ENCODE measurements at regions not wholly inside any gene's neighbourhood (a gene's known extent, or its start where the extent isn't known, plus 50 kb on each side); places are given as distances from the start of the nearest gene placed in this dataset.

- Histone ChIP-seq H3K4me2 (ENCODE audit: insufficient read depth, insufficient read length, low read length) (no peak overlapping the region), H2AFZ (ENCODE audit: low read length) (no peak overlapping the region), H3K23ac (ENCODE audit: insufficient read length, low read depth, low read length) (no peak overlapping the region), H3K56ac (ENCODE audit: insufficient read length, low read depth, low read length) (no peak overlapping the region), H3K14ac (ENCODE audit: insufficient read depth, low read length) (no peak overlapping the region), H2BK120ac (ENCODE audit: low read depth, low read length, poor library complexity, severe bottlenecking) (no peak overlapping the region), H3K9ac (ENCODE audit: extremely low read depth, insufficient read length, low read length) (no peak overlapping the region), H2BK12ac (ENCODE audit: insufficient read length, low read depth, low read length) (no peak overlapping the region), H3K9me3 (ENCODE audit: control insufficient read depth, low read depth, low read length) (no peaks in the 10 kb centered on the region), H3K27me3 (ENCODE audit: insufficient read depth, low read length) (no peaks in the 10 kb centered on the region), H2BK20ac (ENCODE audit: low read depth, low read length, poor library complexity, severe bottlenecking) (no peak overlapping the region), H2BK5ac (ENCODE audit: insufficient read length, low read length) (no peak overlapping the region), H3K4me1 (ENCODE audit: insufficient read depth, low read length) (no peaks in the 10 kb centered on the region), H4K8ac (replicated peaks; ENCODE audit: insufficient read length, low read depth, low read length) (no peak overlapping the region), H4K91ac (ENCODE audit: insufficient read length, low read depth, low read length) (no peak overlapping the region), H2BK15ac (ENCODE audit: low read depth, low read length) (no peak overlapping the region), H3K23me2 (ENCODE audit: insufficient read length, low read depth, low read length, poor library complexity, severe bottlenecking) (no peaks in the 10 kb centered on the region), H3K79me2 (ENCODE audit: insufficient read depth, low read length) (no peaks in the 10 kb centered on the region), H2AK5ac (ENCODE audit: insufficient read length, low read length) (no peak overlapping the region), H4K5ac (ENCODE audit: insufficient read length, low read depth, low read length) (no peak overlapping the region), H3K18ac (ENCODE audit: insufficient read length, low read depth, low read length) (no peak overlapping the region), H3K79me1 (ENCODE audit: insufficient read depth, low read depth, low read length, poor library complexity, severe bottlenecking) (no peaks in the 10 kb centered on the region), H3K27ac (ENCODE audit: insufficient read length, low read depth, low read length) (no peak overlapping the region), H3T11ph (ENCODE audit: low read length) (no peak overlapping the region), H3K4ac (ENCODE audit: low read depth, low read length) (no peak overlapping the region), H4K20me1 (ENCODE audit: control insufficient read depth, insufficient read depth, insufficient read length) (no peaks in the 10 kb centered on the region)
- Mint-ChIP-seq H3K36me3 (ENCODE audit: insufficient read depth in 1 of 3, low read depth in 3 of 3) (no peaks in the 10 kb centered on the region), H3K9me3 (peaks cover 0 to 4% of the 10 kb centered on the region in 2 experiments; a peak in 2 of 5 replicates), H3K4me1 (no peaks in the 10 kb centered on the region), H3K4me3 (no peak overlapping the region), H3K27me3 (ENCODE audit: low read depth) (peaks cover 9% of the 10 kb centered on the region), H3K27ac (no peak overlapping the region)
- no peak for DNase-seq
- TF ChIP-seq, protein P1, sequence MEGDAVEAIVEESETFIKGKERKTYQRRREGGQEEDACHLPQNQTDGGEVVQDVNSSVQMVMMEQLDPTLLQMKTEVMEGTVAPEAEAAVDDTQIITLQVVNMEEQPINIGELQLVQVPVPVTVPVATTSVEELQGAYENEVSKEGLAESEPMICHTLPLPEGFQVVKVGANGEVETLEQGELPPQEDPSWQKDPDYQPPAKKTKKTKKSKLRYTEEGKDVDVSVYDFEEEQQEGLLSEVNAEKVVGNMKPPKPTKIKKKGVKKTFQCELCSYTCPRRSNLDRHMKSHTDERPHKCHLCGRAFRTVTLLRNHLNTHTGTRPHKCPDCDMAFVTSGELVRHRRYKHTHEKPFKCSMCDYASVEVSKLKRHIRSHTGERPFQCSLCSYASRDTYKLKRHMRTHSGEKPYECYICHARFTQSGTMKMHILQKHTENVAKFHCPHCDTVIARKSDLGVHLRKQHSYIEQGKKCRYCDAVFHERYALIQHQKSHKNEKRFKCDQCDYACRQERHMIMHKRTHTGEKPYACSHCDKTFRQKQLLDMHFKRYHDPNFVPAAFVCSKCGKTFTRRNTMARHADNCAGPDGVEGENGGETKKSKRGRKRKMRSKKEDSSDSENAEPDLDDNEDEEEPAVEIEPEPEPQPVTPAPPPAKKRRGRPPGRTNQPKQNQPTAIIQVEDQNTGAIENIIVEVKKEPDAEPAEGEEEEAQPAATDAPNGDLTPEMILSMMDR (conservative IDR thresholded peaks at IDR 0.05): no peak
- WGBS (ENCODE audit: extremely low coverage, insufficient read length, low lambda C conversion rate): no CpG with 5 or more reads among the region's 24 CpGs
These were observed 128.2 kb downstream of the MINAR1 start for GRCh38 chr15:79560384-79560783.
